T-cell (primary cell): ENCODE measurements at regions not wholly inside any gene's neighbourhood (a gene's known extent, or its start where the extent isn't known, plus 50 kb on each side); places are given as distances from the start of the nearest gene placed in this dataset.
"Not testable (repeated sequence)": the region's sequence is repeated elsewhere in the genome, so short reads cannot be mapped to it uniquely, and the experiment has no call there.

ENCODE experiments used
- ATAC-seq, 4 experiments: fragments of 200-7000 bp in 3 of 4; fragments of 150-1000 bp in 1 of 4; cut with Tn5 transposase; replicated peaks in 1 of 4; 1 replicate in 3 of 4; 2 replicates in 1 of 4; pipeline ENCODE4 v1.10.0; 2021; ENCODE audit warnings: moderate library complexity in 3 of 4, mild to moderate bottlenecking in 2 of 4, moderate number of reproducible peaks in 1 of 4
- CTCF ChIA-PET, 2 donors: fragments of 300-600 bp; sonication (Branson Sonifier 250); formaldehyde crosslinking; loops; one replicate each; lab custom pipeline; 2022; ENCODE audit warnings: antibody characterized with exemption in 2 of 2; lab: Charles Lee
- POLR2A ChIA-PET, 2 donors: fragments of 300-600 bp; sonication (Branson Sonifier 250); formaldehyde crosslinking; loops; one replicate each; lab custom pipeline; 2022; ENCODE audit warnings: antibody characterized with exemption in 2 of 2; lab: Charles Lee
- DNase-seq, 35 experiments: peaks; one replicate each; pipeline versions ENCODE4 v3.0.0 to v3.0.0-alpha.2; 2013 to 2023
- H3K27ac ChIP-seq: one replicate; pipeline ENCODE4 v1.5.1; 2013; ENCODE audit warnings: low read length
- H3K27me3 ChIP-seq, 2 experiments: replicated peaks in 1 of 2; 1 replicate in 1 of 2; 2 replicates in 1 of 2; pipeline versions ENCODE4 v1.6.1 to v1.7.0; 2013; ENCODE audit warnings: low read length in 1 of 2, mixed read lengths in 1 of 2; ENCODE audit not compliant: control insufficient read depth in 2 of 2, insufficient read depth in 2 of 2; ENCODE audit errors: extremely low read depth in 1 of 2
- H3K36me3 ChIP-seq, 2 donors: 1 replicate in 1 of 2; 2 replicates in 1 of 2; pipeline versions ENCODE4 v1.6.1 to v1.7.0; 2013; ENCODE audit warnings: low read length in 1 of 2; ENCODE audit not compliant: control insufficient read depth in 2 of 2, insufficient read depth in 1 of 2; ENCODE audit errors: extremely low read depth in 1 of 2
- H3K4me1 ChIP-seq, 2 experiments: 1 replicate in 1 of 2; 2 replicates in 1 of 2; pipeline versions ENCODE4 v1.6.1 to v1.7.0; 2013; ENCODE audit warnings: low read length in 2 of 2, mixed read lengths in 1 of 2; ENCODE audit not compliant: insufficient read depth in 2 of 2, control insufficient read depth in 1 of 2; ENCODE audit errors: extremely low read depth in 1 of 2
- H3K4me3 ChIP-seq, 2 donors: 1 replicate in 1 of 2; 2 replicates in 1 of 2; pipeline versions ENCODE4 v1.5.1 to v1.7.0; 2013; ENCODE audit warnings: mild to moderate bottlenecking in 2 of 2, low read length in 1 of 2, moderate library complexity in 1 of 2; ENCODE audit not compliant: control insufficient read depth in 1 of 2; ENCODE audit errors: extremely low read depth in 1 of 2
- H3K9me3 ChIP-seq: 2 replicates; pipeline ENCODE4 v1.7.0; 2013
- H3K27ac Mint-ChIP-seq, 2 donors: one replicate each; pipeline ENCODE4 v1.8.0; 2020 to 2021; ENCODE audit warnings: mild to moderate bottlenecking in 2 of 2, mixed read lengths in 2 of 2
- H3K27me3 Mint-ChIP-seq, 2 donors: one replicate each; pipeline ENCODE4 v1.8.0; 2021 to 2022; ENCODE audit warnings: mixed read lengths in 2 of 2
- H3K36me3 Mint-ChIP-seq: one replicate; pipeline ENCODE4 v1.8.0; 2021; ENCODE audit warnings: mixed read lengths
- H3K4me1 Mint-ChIP-seq, 3 donors: one replicate each; pipeline ENCODE4 v1.8.0; 2020 to 2022; ENCODE audit warnings: mixed read lengths in 3 of 3, mild to moderate bottlenecking in 1 of 3
- H3K4me3 Mint-ChIP-seq, 3 donors: one replicate each; pipeline ENCODE4 v1.8.0; 2020 to 2022; ENCODE audit warnings: mild to moderate bottlenecking in 3 of 3, mixed read lengths in 3 of 3, moderate library complexity in 3 of 3
- H3K9me3 Mint-ChIP-seq, 3 donors: one replicate each; pipeline ENCODE4 v1.8.0; 2020 to 2022; ENCODE audit warnings: mixed read lengths in 3 of 3
- WGBS: methylation state at CpG from one replicate; pipeline ENCODE4 v1.1.5; 2013; ENCODE audit warnings: missing lambda C conversion rate; ENCODE audit not compliant: insufficient coverage; 5-methylcytosine and 5-hydroxymethylcytosine counted together

DNA sequence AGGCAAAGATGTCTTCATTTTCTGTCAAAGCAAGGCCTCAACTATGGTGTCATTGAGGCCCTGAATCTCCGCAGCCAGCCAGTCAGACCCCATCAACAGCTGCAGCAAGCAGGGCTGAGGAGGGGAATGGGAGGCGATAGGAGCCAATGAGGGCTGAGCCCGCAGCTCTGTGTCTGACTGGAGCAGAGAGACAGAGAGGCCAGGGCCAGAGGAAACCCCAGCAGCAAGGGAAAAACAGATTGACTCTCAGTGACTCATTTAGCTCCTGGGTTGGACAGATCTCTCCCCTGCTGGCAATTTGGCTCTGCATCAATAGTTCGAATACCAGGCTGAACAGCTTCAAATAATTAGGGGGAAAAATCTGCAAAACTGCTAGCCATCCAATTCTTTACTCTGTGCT lies 67.1 kb upstream of the NBPF11 start:
- H3K4me3 Mint-ChIP-seq, H3K27me3 ChIP-seq, H3K36me3 Mint-ChIP-seq, H3K27ac ChIP-seq, H3K4me1 ChIP-seq, H3K9me3 Mint-ChIP-seq, POLR2A ChIA-PET, H3K36me3 ChIP-seq, H3K27ac Mint-ChIP-seq, CTCF ChIA-PET, H3K4me3 ChIP-seq, H3K9me3 ChIP-seq, ATAC-seq, H3K4me1 Mint-ChIP-seq, H3K27me3 Mint-ChIP-seq, DNase-seq: not testable (repeated sequence)
- WGBS: no CpG with 5 or more reads among the region's 4 CpGs

DNA sequence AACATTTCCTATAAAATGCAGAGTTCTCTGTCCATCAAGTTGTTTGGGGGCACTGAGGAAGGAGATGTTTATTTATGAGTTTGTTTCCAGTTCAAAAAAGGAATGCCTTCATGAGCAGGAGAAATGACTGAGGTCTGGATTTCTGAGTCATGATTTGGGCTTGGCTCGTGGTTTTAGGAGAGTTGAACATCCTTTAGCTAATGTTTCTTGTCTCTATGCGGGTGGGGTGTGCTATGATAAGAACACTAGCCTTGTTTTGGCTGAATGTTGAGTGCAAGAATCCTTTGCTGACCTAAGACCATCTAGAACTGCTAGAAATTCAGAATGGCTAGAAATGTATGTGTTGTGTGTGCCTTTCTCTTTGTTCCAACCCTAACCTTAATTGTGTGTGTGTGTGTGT lies 59.1 kb upstream of the NBPF11 start:
- H3K4me1 ChIP-seq, H3K27ac Mint-ChIP-seq, DNase-seq, H3K9me3 Mint-ChIP-seq, H3K4me1 Mint-ChIP-seq, POLR2A ChIA-PET, CTCF ChIA-PET, H3K4me3 ChIP-seq, H3K27me3 Mint-ChIP-seq, H3K27me3 ChIP-seq, H3K27ac ChIP-seq, H3K36me3 ChIP-seq, H3K36me3 Mint-ChIP-seq, H3K9me3 ChIP-seq, ATAC-seq, H3K4me3 Mint-ChIP-seq: not testable (repeated sequence)
- no CpG with 5 or more reads among the region's 2 CpGs for WGBS

DNA sequence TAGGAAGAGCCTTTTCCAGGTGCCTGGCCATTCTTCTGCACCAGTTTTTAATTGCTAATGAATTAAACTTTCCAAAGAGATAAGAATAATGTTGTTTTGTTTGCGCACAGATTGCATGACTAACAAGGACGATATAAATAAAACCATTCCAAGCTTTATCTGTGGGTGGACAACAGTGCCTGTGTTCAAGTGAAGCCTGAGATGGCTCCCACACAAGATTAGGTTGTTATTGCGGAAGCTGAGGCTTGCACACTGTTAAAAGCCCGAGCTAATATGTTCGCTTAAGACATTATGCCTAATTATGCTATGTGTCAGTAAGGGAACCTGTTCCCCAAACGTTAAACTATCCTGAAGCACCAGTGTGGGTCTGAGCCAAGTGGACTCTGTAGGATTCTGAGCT lies 58.5 kb upstream of the NBPF11 start:
- H3K4me1 ChIP-seq, DNase-seq, H3K27me3 Mint-ChIP-seq, H3K27me3 ChIP-seq, H3K4me1 Mint-ChIP-seq, H3K27ac ChIP-seq, H3K36me3 ChIP-seq, H3K36me3 Mint-ChIP-seq, CTCF ChIA-PET, ATAC-seq, H3K4me3 ChIP-seq, POLR2A ChIA-PET, H3K9me3 Mint-ChIP-seq, H3K27ac Mint-ChIP-seq, H3K9me3 ChIP-seq, H3K4me3 Mint-ChIP-seq: not testable (repeated sequence)
- no CpG with 5 or more reads among the region's 6 CpGs for WGBS

DNA sequence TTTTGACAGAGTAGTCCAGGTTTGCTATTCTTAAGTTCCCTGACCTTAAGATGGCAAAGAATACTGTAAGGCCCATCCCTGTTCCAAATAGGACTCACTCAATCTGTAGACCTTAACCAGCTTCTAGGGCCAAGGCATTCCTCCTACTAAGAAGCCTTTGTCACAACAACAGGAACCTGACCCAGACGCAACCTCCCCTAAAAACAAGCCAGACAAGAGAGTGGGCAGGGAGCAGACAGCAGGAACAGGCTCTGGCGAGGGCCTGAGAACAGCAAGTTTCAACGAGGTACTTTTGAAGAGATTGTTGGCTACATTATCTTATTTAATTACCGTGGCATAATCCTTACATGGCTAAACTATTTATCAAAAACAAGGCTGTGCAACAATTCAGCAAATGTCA lies 58.1 kb upstream of the NBPF11 start:
- H3K4me3 Mint-ChIP-seq, H3K9me3 Mint-ChIP-seq, CTCF ChIA-PET, H3K9me3 ChIP-seq, H3K27me3 Mint-ChIP-seq, H3K36me3 ChIP-seq, H3K36me3 Mint-ChIP-seq, H3K27ac ChIP-seq, ATAC-seq, H3K4me3 ChIP-seq, H3K27me3 ChIP-seq, POLR2A ChIA-PET, H3K4me1 Mint-ChIP-seq, H3K27ac Mint-ChIP-seq, DNase-seq, H3K4me1 ChIP-seq: not testable (repeated sequence)
- WGBS: no CpG with 5 or more reads among the region's 4 CpGs

DNA sequence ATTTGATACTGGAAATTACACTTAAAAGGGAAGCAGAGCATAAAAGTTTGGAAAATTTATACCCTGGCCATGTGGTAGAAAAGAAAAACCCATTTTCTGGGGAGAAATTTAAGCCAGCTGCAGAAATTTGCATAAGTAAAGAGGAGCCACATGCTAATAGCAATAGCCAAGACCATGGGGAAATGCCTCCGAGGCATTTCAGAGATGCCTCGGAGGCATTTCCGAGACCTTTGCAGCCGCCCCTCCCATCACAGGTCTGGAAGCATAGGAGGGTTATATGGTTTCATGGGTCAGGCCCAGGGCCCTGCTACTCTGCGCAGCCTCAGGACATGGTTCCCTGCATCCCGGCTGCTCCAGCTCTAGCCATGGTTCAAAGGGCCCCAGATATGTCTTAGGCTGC lies 49.9 kb upstream of the NBPF11 start:
- H3K4me1 Mint-ChIP-seq, ATAC-seq, H3K27me3 ChIP-seq, H3K27ac ChIP-seq, H3K4me3 ChIP-seq, H3K27me3 Mint-ChIP-seq, H3K27ac Mint-ChIP-seq, DNase-seq, H3K4me3 Mint-ChIP-seq, H3K9me3 ChIP-seq, H3K36me3 Mint-ChIP-seq, POLR2A ChIA-PET, H3K36me3 ChIP-seq, CTCF ChIA-PET, H3K4me1 ChIP-seq, H3K9me3 Mint-ChIP-seq: not testable (repeated sequence)
- WGBS: no CpG with 5 or more reads among the region's 6 CpGs
